ENCODE measurements at regions not wholly inside any gene's neighbourhood (a gene's known extent, or its start where the extent isn't known, plus 50 kb on each side); places are given as distances from the start of the nearest gene placed in this dataset.
"Not testable (repeated sequence)": the region's sequence is repeated elsewhere in the genome, so short reads cannot be mapped to it uniquely, and the experiment has no call there.

- Mint-ChIP-seq H3K27me3 (no peaks in the 10 kb centered on the region), H3K4me1 (no peaks in the 10 kb centered on the region), H3K9me3 (no peaks in the 10 kb centered on the region), H3K4me3 (no peak overlapping the region), H3K27ac (no peak overlapping the region)
- DNase-seq (no peak), ATAC-seq (no peak)
These were observed 204.9 kb downstream of the LRRC70 start for GRCh38 chr5:62783374-62784057.

DNA sequence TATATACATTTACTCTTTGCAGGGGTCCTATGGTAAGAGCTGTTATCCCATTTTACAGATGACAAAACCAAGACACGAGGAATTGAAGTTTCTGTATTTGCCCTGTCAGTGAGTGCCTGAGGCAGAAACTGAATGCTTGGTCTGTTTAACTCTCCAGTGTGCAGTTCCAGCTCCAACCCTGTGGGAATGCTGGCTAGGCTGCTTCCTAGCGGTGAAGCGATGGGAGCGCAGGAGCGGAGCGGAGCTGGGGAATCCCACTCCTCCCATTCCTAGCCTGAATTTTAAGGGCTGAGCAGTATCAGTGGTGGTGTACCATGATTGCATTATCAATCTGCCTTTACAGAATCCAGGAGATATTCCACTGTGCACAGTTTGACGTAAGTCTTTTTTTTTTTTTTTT, 202.3 kb downstream of the LRRC70 start:
- Mint-ChIP-seq H3K4me1 (no peaks in the 10 kb centered on the region), H3K9me3 (no peaks in the 10 kb centered on the region), H3K4me3 (no peak overlapping the region), H3K27me3 (no peaks in the 10 kb centered on the region), H3K27ac (no peak overlapping the region)
- DNase-seq: no peak
- peak; percentile 20 for ATAC-seq

DNA sequence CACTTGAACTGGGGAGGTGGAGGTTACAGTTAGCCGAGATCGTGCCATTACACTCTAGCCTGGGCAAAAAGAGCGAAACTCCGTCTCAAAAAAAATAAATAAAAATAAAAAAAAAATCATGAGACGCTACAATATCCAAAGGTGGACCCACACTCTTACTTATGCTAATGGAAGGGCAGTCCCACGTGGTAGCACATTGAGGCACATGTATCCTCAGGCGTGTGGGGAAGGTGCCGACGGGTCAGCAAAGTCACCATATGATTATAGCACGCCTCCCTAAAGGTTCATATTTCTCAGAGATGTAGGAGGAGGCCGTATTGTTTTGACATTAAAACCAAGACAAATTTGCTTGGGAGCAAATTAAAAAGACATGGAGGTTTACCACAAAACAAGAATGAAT, 201.6 kb downstream of the LRRC70 start:
- ATAC-seq (no peak), DNase-seq (no peak)
- no peaks in the 10 kb centered on the region for H3K9me3 Mint-ChIP-seq
- H3K27me3 Mint-ChIP-seq: no peaks in the 10 kb centered on the region
- no peak overlapping the region for H3K4me3 Mint-ChIP-seq
- H3K27ac Mint-ChIP-seq: no peak overlapping the region
- H3K4me1 Mint-ChIP-seq: no peaks in the 10 kb centered on the region

DNA sequence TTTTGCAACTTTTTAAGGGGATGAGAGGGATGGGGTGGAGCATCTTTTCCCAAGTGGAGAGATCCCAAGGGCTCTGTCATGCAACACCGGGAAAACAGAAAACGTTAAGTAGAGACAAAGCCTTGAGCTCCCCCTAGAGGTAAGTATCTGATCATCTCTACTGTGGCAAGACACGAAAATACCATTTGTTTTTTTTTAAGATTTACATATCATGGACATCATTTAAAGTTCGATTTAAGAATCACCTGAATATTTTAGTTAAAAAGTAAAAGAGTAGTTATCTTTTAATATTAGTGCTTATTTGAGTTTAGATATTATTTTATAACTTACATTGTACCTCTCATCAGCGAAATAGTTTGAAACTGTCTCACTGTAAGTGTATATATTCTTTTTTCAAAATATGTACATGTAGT, 200.4 kb downstream of the LRRC70 start:
- H3K4me1 Mint-ChIP-seq: no peaks in the 10 kb centered on the region
- ATAC-seq (no peak), DNase-seq (no peak)
- no peaks in the 10 kb centered on the region for H3K9me3 Mint-ChIP-seq
- no peaks in the 10 kb centered on the region for H3K27me3 Mint-ChIP-seq
- H3K27ac Mint-ChIP-seq: no peak overlapping the region
- H3K4me3 Mint-ChIP-seq: no peak overlapping the region

- H3K9me3 Mint-ChIP-seq: no peaks in the 10 kb centered on the region
- no peak overlapping the region for H3K4me3 Mint-ChIP-seq
- no peak for DNase-seq
- no peaks in the 10 kb centered on the region for H3K4me1 Mint-ChIP-seq
- no peak for ATAC-seq
- no peaks in the 10 kb centered on the region for H3K27me3 Mint-ChIP-seq
- H3K27ac Mint-ChIP-seq: no peak overlapping the region
These were observed 199.8 kb downstream of the LRRC70 start for GRCh38 chr5:62778316-62779009.

DNA sequence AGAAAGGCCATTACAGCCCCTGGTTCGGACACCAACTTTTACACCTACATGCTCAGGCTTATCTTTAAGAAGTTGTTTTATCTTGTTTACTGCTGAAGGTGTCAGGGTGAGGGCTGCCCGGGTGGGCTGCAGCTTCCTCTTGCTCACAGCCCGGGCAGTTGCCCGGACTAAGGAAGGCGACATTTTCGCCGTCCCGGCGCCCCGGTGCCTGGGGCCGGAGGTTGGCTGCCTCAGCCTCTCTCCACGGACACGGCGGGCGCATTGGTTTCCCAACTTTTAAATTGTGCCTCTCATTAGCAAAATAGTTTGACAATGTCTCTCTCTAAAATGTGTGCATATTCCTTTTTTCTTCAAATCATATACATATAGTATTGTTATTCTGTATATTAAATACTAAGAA, 198.5 kb downstream of the LRRC70 start:
- ATAC-seq, H3K4me3 Mint-ChIP-seq, H3K4me1 Mint-ChIP-seq, H3K27ac Mint-ChIP-seq, H3K27me3 Mint-ChIP-seq, DNase-seq, H3K9me3 Mint-ChIP-seq: not testable (repeated sequence)

- H3K9me3 Mint-ChIP-seq, H3K4me3 Mint-ChIP-seq, ATAC-seq, H3K27me3 Mint-ChIP-seq, H3K27ac Mint-ChIP-seq, H3K4me1 Mint-ChIP-seq, DNase-seq: not testable (repeated sequence)
These were observed 198.0 kb downstream of the LRRC70 start for GRCh38 chr5:62776592-62776991.

- H3K27me3 Mint-ChIP-seq: no peaks in the 10 kb centered on the region
- peak overlapping the region in 1 of 2 donors; percentile 25 for H3K27ac Mint-ChIP-seq
- DNase-seq (no peak), ATAC-seq (no peak)
- H3K4me3 Mint-ChIP-seq: no peak overlapping the region
- H3K4me1 Mint-ChIP-seq: no peaks in the 10 kb centered on the region
- H3K9me3 Mint-ChIP-seq: no peaks in the 10 kb centered on the region
These were observed 194.8 kb downstream of the LRRC70 start for GRCh38 chr5:62773460-62773859.

DNA sequence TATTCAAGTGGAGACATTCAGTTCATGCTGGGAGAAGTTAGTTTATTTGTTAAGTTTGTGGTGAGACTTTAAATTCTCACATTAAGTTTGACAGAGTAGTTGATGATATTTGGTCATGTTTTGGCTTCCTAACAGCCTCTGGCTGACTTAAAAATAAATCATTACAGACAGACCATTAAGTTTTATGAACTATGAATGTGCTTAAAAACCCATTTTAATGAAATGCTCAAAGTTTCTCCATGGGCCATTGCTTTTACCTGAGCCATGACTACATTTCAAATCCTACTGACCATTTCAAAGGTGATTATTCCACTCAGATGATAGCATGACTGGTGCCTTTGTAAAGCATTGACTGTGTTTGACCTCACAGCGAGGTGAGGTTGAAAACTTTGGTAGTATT, 192.7 kb downstream of the LRRC70 start:
- ATAC-seq (no peak), DNase-seq (no peak)
- no peak overlapping the region for H3K27ac Mint-ChIP-seq
- H3K4me1 Mint-ChIP-seq: no peaks in the 10 kb centered on the region
- no peaks in the 10 kb centered on the region for H3K27me3 Mint-ChIP-seq
- H3K4me3 Mint-ChIP-seq: no peak overlapping the region
- no peaks in the 10 kb centered on the region for H3K9me3 Mint-ChIP-seq

- H3K4me3 Mint-ChIP-seq: no peak overlapping the region
- ATAC-seq: no peak
- H3K27me3 Mint-ChIP-seq: no peaks in the 10 kb centered on the region
- no peak for DNase-seq
- no peaks in the 10 kb centered on the region for H3K9me3 Mint-ChIP-seq
- no peak overlapping the region for H3K27ac Mint-ChIP-seq
- H3K4me1 Mint-ChIP-seq: no peaks in the 10 kb centered on the region
These were observed 189.0 kb downstream of the LRRC70 start for GRCh38 chr5:62767650-62768049.

DNA sequence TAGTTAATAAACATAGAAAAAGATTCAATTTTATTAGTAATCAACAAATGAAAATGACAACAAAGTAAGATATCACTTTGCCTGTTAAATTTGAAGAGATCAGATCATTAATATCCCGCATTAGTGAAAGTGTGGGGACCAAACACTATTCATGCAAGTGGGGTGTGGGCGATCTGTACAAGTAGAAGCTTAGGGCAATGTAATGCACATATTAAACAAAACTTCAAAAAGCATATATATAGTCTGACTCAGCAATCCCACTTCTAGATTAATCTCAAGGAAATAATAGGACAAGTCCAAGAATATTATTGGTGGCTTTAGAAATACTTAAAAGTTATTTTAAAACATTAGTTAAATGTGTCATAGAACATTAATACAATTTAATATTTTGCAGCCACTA, 188.5 kb downstream of the LRRC70 start:
- Mint-ChIP-seq H3K27me3 (no peaks in the 10 kb centered on the region), H3K4me3 (no peak overlapping the region), H3K27ac (no peak overlapping the region), H3K4me1 (no peaks in the 10 kb centered on the region), H3K9me3 (no peaks in the 10 kb centered on the region)
- DNase-seq: no peak
- ATAC-seq: no peak

GRCh38 chr5:62762503-62762902, 183.9 kb downstream of the LRRC70 start:
- ATAC-seq: no peak
- DNase-seq: no peak
- H3K27me3 Mint-ChIP-seq: no peaks in the 10 kb centered on the region
- no peak overlapping the region for H3K27ac Mint-ChIP-seq
- H3K4me3 Mint-ChIP-seq: no peak overlapping the region
- H3K4me1 Mint-ChIP-seq: no peaks in the 10 kb centered on the region
- H3K9me3 Mint-ChIP-seq: no peaks in the 10 kb centered on the region

DNA sequence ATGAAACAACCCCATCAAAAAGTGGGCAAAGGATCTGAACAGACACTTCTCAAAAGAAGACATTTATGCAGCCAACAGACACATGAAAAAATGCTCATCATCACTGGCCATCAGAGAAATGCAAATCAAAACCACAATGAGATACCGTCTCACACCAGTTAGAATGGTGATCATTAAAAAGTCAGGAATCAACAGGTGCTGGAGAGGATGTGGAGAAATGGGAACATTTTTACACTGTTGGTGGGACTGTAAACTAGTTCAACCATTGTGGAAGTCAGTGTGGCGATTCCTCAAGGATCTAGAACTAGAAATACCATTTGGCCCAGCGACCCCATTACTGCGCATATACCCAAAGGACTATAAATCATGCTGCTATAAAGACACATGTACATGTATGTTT, 179.1 kb downstream of the LRRC70 start:
- H3K4me3 Mint-ChIP-seq, H3K27ac Mint-ChIP-seq, H3K4me1 Mint-ChIP-seq, DNase-seq, ATAC-seq, H3K27me3 Mint-ChIP-seq: not testable (repeated sequence)
- peaks cover 0 to 21% of the 10 kb centered on the region in 2 donors for H3K9me3 Mint-ChIP-seq

DNA sequence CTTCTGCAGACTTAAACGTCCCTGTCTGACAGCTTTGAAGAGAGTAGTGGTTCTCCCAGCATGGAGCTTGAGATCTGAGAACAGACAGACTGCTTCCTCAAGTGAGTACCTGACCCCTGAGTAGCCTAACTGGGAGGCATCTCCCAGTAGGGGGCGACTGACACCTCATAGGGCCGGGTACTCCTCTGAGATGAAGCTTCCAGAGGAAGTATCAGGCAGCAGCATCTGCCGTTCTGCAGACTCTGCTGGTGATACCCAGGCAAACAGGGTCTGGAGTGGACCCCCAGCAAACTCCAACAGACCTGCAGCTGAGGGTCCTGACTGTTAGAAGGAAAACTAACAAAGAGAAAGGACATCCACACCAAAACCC, 174.4 kb downstream of the LRRC70 start:
- H3K4me3 Mint-ChIP-seq, H3K4me1 Mint-ChIP-seq, H3K27me3 Mint-ChIP-seq, H3K27ac Mint-ChIP-seq, ATAC-seq, DNase-seq: not testable (repeated sequence)
- peaks cover 0 to 21% of the 10 kb centered on the region in 2 donors for H3K9me3 Mint-ChIP-seq

DNA sequence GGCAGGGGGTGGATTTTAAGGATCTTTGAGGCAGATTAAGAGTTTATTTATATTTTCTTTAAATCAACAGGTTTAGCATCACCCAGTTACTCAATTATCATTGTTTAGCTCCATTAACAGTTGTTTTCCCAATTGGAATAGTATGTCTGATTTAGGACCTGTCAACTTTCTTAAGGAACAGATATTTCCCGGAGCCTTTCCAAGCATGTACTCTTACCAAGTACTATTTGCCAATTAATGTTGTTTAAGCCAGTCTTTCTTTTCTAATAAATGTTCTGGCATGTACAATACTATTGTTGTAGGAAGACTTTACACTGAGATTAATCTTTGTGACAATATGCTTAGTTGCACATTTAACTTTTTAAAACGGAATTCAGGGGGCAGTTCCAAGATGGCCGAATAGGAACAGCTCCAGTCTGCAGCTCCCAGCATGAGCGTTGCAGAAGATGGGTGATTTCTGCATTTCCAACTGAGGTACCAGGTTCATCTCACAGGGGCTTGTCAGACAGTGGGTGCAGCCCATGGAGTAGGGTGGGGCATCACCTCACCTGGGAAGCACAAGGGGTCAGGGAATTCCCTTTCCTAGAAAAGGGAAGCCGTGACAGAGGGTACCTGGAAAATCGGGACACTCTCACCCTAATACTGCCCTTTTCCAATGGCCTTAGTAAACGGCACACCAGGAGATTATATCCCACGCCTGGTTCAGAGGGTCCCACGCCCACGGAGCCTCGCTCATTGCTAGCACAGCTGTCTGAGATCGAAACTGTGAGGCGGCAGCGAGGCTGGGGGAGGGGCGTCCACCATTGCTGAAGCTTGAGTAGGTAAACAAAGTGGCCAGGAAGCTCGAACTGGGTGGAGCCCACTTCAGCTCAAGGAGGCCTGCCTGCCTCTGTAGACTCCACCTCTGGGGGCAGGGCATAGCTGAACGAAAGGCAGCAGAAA, 173.7 kb downstream of the LRRC70 start:
- not testable (repeated sequence) for ATAC-seq, H3K4me1 Mint-ChIP-seq, H3K27ac Mint-ChIP-seq, DNase-seq, H3K4me3 Mint-ChIP-seq, H3K27me3 Mint-ChIP-seq
- peaks cover 0 to 21% of the 10 kb centered on the region in 2 donors for H3K9me3 Mint-ChIP-seq

GRCh38 chr5:62742207-62742606, 163.6 kb downstream of the LRRC70 start:
- H3K27ac Mint-ChIP-seq: no peak overlapping the region
- H3K9me3 Mint-ChIP-seq: no peaks in the 10 kb centered on the region
- no peaks in the 10 kb centered on the region for H3K4me1 Mint-ChIP-seq
- H3K4me3 Mint-ChIP-seq: no peak overlapping the region
- ATAC-seq (no peak), DNase-seq (no peak)
- no peaks in the 10 kb centered on the region for H3K27me3 Mint-ChIP-seq

All from stimulated activated naive CD8-positive, alpha-beta T cell treated with anti-CD3 and anti-CD28 coated beads, Interleukin-15, amount 100 ng/mL, for 72 hours (primary cell).